T-helper 1 cell treated with Interleukin-12 subunit alpha and Interleukin-12 subunit beta and Interleukin-4 antibody, amounts not matched to agents 30 μg/mL and 1 μg/mL, for 36 hours (primary cell): ENCODE measurements at regions not wholly inside any gene's neighbourhood (a gene's known extent, or its start where the extent isn't known, plus 50 kb on each side); places are given as distances from the start of the nearest gene placed in this dataset.
"Not testable (repeated sequence)": the region's sequence is repeated elsewhere in the genome, so short reads cannot be mapped to it uniquely, and the experiment has no call there.

Source experiments
- H3K27ac Mint-ChIP-seq: one replicate; pipeline ENCODE4 v1.8.0; 2021; ENCODE audit warnings: mild to moderate bottlenecking, mixed read lengths
- H3K27me3 Mint-ChIP-seq: one replicate; pipeline ENCODE4 v1.8.0; 2021; ENCODE audit warnings: low read depth, mixed read lengths
- H3K36me3 Mint-ChIP-seq: one replicate; pipeline ENCODE4 v1.8.0; 2021; ENCODE audit warnings: low read depth, mixed read lengths
- H3K4me1 Mint-ChIP-seq: one replicate; pipeline ENCODE4 v1.8.0; 2021; ENCODE audit warnings: low read depth, mixed read lengths
- H3K4me3 Mint-ChIP-seq: one replicate; pipeline ENCODE4 v1.8.0; 2021; ENCODE audit warnings: mild to moderate bottlenecking, moderate library complexity, mixed read lengths
- H3K9me3 Mint-ChIP-seq: one replicate; pipeline ENCODE4 v1.8.0; 2021; ENCODE audit warnings: mixed read lengths

DNA sequence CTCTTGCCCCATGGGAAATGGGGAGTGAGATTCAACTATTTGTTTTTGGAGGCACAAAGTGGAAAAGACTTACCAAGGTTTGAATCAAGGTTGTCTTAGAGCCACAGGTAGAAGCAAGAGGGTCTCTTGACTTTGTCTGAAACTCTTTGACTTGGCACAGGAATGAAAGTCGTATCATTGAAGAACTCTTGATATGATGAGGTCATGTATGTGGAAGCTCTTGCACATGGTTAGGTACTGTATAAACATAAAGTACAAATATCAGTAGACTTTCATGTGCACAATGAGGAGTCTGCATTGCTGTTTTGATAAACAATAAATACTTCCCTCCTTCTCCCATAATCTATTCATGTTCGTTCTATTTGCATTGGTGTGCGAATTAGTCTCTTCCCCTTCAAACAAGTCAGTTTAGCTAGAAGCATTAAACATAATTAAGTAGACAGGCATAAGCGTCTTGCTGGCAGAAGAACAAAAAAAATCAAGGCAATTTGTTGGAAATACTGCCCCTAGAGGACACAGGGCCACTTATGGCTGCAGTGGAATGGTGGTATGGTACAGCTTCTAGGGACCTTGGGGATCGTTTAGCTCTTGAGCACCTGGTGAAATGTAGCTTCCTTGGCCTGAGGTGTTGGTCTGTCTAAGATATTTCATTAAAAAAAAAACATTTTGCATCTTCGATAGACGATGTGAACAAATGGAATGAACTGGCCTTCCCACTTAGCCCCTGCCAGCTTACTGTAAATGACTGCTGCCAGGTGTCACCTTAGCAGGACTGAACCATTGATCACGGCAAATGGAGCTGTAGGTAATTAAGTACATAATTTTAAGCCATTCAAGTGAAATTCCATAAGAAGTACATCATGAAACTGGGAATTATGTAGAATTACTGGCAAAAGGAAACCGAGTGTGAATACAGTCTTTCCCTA is 218.0 kb upstream of the GALNT2 start:
- Mint-ChIP-seq H3K4me1 (no peaks in the 10 kb centered on the region), H3K9me3 (no peaks in the 10 kb centered on the region), H3K27ac (no peak overlapping the region), H3K4me3 (no peak overlapping the region), H3K36me3 (no peaks in the 10 kb centered on the region), H3K27me3 (peaks cover 29% of the 10 kb centered on the region)

DNA sequence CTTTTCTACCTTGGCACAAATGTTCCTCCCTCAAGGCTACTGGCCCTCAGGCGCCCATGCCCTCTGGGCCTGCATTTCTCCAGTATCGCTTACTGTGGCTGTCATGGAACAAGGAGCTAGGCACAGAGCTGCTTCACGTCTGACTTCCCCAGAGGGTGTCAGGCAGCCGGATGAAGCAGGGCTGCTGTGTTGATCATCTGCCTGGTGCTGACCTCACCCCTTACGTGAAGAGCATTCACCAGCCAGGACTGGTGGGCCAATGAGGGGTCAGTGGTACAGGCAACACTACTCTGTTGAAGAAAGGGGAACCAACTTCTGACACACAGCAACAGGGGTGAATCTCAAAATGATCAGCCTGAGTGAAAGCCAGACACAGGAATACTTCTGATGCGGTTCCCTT is 215.5 kb upstream of the GALNT2 start:
- no peaks in the 10 kb centered on the region for H3K36me3 Mint-ChIP-seq
- no peaks in the 10 kb centered on the region for H3K9me3 Mint-ChIP-seq
- H3K27ac Mint-ChIP-seq, result no peak overlapping the region
- peaks cover 12% of the 10 kb centered on the region for H3K27me3 Mint-ChIP-seq
- no peak overlapping the region for H3K4me3 Mint-ChIP-seq
- H3K4me1 Mint-ChIP-seq, result peaks cover 1% of the 10 kb centered on the region

DNA sequence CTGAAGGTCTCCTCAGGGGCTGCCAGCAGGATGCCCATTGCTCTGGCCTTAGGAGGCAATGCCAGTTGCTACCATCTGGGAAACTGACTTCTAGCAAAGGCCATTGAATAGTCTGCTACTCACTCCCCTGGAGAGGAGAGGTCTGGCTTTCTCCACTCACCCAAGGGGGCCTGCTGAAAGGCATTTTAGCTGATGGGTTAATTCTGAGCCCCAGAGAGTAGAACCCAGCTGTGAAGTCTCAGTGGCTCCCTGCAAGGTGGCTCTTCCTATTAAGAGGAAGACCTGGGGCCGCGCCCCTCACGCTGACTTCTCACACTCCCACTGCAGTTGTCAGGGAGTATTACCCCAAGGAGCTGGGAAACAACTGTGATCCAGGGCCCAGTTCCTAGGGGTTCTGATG is 213.3 kb upstream of the GALNT2 start:
- Mint-ChIP-seq H3K4me3 (no peak overlapping the region), H3K27ac (no peak overlapping the region), H3K4me1 (peaks cover 1% of the 10 kb centered on the region), H3K27me3 (peaks cover 12% of the 10 kb centered on the region), H3K36me3 (no peaks in the 10 kb centered on the region), H3K9me3 (no peaks in the 10 kb centered on the region)

DNA sequence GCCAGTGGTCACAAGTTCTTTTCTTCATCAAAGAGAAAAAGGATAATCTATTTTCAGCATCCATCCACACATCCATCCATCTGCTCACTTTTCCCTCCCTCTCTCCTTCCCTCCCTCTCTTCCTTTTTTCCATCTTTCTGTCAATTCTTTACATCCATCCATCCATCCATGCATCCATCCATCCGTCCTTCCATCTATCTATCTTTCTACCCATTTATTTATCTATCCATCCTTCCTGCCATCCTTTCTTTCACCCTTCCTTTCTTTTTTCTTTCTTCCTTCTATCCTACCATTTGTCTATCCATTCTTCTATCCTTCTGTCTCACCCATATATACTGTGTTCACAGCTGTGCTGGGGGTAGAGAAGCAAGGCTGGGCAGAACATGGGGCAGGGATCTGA is 212.4 kb upstream of the GALNT2 start:
- H3K4me3 Mint-ChIP-seq, result no peak overlapping the region
- H3K36me3 Mint-ChIP-seq, result no peaks in the 10 kb centered on the region
- H3K27me3 Mint-ChIP-seq, result peaks cover 7% of the 10 kb centered on the region
- H3K9me3 Mint-ChIP-seq, result no peaks in the 10 kb centered on the region
- no peak overlapping the region for H3K27ac Mint-ChIP-seq
- H3K4me1 Mint-ChIP-seq, result peaks cover 1% of the 10 kb centered on the region

DNA sequence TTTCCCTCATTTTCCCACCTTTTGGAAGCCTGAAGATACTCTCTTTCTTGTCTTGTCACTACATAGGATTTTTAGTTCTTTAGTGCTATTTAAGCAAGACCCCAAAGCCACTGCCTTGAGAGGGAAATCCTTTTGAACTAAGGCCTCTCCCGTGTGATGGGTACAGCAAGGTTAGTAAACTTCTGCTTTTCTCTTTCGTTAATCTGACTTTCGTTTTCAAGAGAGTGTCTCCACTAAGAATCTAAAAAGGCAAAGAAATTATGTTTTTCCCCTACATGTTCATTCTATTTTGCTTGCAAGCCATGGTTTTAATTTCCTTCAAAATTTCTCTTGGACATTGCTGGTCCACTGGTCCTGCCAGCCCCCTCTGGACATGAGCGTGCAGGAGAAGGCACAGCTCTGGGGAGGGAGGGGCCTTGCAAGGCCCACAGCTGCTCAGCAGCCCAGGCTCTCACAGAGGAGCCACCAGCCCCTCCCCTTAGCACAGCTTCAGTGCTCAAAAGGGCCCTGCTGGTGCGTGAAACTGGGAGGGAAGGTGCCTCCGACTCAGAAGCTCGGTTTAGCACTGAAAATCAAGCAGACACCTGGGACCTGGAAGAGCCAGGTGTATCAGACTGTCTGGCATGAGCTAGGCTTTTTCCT is 210.9 kb upstream of the GALNT2 start:
- H3K9me3 Mint-ChIP-seq, result no peaks in the 10 kb centered on the region
- peaks cover 1% of the 10 kb centered on the region for H3K4me1 Mint-ChIP-seq
- H3K36me3 Mint-ChIP-seq, result no peaks in the 10 kb centered on the region
- H3K27ac Mint-ChIP-seq, result no peak overlapping the region
- peak overlapping the region; percentile 68 for H3K4me3 Mint-ChIP-seq
- H3K27me3 Mint-ChIP-seq, result peaks cover 4% of the 10 kb centered on the region

DNA sequence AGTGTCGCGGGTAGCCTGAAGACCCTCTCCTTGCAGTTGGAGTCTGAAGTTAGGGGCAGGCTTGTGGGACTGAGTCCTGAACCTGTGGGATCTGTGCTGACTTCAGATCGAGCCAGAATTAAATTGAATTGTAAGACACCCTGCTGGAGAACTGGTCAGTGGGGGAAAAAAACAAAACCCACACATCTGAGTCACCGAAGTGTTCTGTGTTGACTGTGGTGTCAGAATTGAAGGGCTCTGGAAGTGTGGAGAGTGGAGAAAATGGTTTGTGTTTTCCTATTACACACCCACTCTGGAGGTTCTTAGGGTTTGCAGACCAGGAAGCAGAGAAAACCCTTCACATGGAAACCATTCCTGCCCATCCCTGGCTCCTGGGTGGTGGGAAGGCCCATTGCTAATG is 209.5 kb upstream of the GALNT2 start:
- no peaks in the 10 kb centered on the region for H3K9me3 Mint-ChIP-seq
- H3K36me3 Mint-ChIP-seq, result no peaks in the 10 kb centered on the region
- H3K4me1 Mint-ChIP-seq, result peaks cover 1% of the 10 kb centered on the region
- no peak overlapping the region for H3K27ac Mint-ChIP-seq
- H3K4me3 Mint-ChIP-seq, result no peak overlapping the region
- peaks cover 4% of the 10 kb centered on the region for H3K27me3 Mint-ChIP-seq

DNA sequence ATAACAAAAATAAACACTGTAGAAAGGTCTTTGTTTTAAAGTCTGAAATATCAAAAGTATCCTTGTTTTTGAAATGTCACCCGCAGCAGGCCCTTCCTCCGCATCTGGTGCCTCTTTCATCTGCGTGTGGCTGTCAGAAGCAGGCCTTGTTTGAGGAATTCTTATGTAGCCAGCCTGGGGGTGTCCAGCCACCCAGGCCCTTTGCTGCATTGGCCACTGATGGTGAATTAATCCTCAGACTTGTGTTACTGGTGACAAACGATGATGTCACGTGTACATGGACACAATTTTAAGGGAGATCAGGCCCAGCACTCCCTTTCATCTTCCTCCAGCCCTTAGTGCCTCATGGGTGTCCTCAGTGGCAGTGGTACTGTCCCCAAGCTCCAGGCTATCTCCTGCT is 208.0 kb upstream of the GALNT2 start:
- Mint-ChIP-seq H3K36me3 (no peaks in the 10 kb centered on the region), H3K27me3 (peaks cover 4% of the 10 kb centered on the region), H3K9me3 (no peaks in the 10 kb centered on the region), H3K4me3 (no peak overlapping the region), H3K27ac (no peak overlapping the region), H3K4me1 (peaks cover 1% of the 10 kb centered on the region)

DNA sequence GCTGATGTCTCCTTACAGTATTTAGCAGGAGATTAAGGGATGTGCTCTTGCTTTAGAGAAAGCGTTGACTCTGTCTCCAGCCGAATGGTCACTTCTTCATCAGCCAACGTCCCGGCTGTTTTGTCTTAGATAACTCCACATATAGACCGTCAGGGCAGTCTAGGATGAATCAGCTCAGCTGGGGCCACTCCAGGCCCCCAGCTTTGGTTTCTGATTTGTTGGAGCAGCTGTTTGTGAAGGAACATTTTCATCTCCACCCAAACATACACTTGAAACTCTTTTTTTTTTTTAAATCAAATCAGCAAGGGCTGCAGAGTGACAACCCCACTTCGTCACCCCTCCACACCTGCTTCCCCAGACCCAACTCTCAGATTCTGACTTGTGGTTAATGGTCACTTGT is 206.1 kb upstream of the GALNT2 start:
- Mint-ChIP-seq H3K27me3 (no peaks in the 10 kb centered on the region), H3K27ac (no peak overlapping the region), H3K4me3 (no peak overlapping the region), H3K36me3 (no peaks in the 10 kb centered on the region), H3K4me1 (peaks cover 1% of the 10 kb centered on the region), H3K9me3 (no peaks in the 10 kb centered on the region)

DNA sequence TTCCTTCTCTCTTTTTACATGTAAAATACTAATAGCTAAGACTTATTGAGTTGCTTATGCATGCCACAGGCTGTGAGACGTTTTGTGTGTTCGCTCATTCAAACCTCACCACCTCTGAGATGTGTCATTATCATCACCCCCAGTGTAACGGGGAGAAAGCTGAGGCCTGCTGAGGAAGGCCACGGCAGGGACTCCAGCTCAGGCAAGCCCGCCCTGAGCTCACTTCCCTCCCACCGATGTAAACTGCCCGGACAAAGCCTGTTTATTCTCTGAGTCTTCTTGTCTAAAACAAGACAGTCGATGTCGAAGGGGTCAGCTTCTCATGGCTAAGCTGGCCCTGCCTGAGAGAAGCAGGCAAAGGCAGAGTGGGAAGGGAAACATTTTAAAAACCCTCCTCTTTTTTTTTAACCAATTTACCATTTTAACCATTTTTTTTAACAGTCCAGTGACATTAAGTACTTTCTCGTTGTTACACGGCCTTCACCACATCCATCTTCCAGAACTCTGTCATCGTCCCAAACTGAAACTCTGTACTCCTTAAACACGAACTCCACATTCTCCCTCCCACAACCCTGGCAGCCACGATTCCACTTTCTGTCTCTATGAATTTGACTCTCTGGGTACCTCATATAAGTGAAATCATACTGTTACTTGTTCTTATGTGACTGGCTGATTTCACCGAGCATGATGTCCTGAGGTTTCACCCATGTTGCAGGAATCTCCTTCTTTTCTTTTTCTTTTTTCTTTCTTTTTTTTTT is 204.8 kb upstream of the GALNT2 start:
- H3K27me3 Mint-ChIP-seq, result no peaks in the 10 kb centered on the region
- H3K36me3 Mint-ChIP-seq, result no peaks in the 10 kb centered on the region
- no peaks in the 10 kb centered on the region for H3K4me1 Mint-ChIP-seq
- no peak overlapping the region for H3K27ac Mint-ChIP-seq
- no peaks in the 10 kb centered on the region for H3K9me3 Mint-ChIP-seq
- no peak overlapping the region for H3K4me3 Mint-ChIP-seq

DNA sequence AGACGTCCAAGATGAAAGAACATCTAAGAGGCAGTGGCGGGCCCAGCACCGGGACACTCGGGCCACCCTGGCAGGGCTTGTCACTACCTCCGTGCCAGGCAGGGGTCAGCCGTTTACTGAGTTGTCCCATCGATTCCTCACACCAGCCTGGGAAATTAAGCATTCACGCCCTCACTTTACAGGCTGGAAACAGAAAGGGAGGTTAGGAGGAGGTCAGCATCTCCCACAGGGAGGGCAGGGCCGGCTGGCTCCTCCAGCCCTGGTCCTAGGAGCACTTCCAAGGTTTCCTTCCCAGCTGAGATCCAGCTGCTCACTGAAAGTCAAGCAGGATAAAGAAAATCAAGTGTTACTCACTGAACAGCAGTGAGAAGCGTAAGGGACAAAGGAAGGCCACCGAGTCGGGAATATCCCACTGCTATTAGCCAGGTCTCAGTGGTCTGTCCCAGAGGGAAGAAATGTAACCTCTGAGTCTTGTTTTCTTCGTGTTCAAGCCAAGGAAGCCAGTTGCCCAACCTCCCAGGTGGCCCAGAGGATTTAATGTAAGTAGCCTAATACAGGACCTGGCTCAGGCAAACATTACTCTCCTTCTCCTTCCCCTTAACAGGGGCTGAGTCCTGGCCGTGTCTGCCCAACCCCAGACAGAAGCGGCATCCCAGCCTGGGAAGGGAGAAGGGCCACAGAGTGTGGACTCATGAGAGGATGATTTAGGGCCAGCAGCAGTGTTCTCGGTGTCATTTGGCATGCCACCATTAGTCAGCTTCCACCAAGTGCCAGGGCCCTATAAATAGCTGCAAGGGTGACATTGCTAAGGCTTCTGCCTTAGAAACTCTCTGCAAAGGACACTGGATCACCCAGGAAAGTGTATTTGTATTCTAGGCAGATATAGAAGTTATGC is 203.1 kb upstream of the GALNT2 start:
- Mint-ChIP-seq H3K4me3 (no peak overlapping the region), H3K27ac (no peak overlapping the region), H3K9me3 (no peaks in the 10 kb centered on the region), H3K4me1 (no peaks in the 10 kb centered on the region), H3K36me3 (no peaks in the 10 kb centered on the region), H3K27me3 (no peaks in the 10 kb centered on the region)

DNA sequence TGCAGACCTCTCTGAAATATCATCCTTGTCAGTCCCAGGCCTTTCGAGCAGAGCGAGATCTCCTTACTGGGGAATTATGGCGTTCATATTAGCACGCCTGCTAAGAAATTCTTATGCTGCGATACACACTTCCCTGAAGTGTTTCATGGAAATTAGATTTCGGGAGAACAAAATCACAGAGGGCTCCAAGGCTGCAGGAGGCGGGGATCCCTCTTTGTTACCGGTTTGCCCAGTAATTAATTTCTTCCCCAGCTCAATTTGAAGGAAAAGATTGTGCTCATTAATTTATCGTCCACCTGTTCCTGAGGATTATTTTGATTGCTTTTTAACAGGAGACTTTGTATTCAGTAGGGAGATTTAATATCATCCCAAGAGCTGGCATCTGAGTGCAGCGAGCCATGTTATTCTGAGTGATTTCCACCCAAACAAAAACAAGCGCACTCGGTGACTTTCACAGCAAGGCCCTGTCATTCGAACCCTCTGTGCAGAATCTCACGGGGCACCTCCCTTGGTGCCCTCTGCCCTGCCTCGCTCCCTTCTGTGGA is 202.3 kb upstream of the GALNT2 start:
- Mint-ChIP-seq H3K27me3 (no peaks in the 10 kb centered on the region), H3K36me3 (no peaks in the 10 kb centered on the region), H3K27ac (no peak overlapping the region), H3K9me3 (no peaks in the 10 kb centered on the region), H3K4me3 (no peak overlapping the region), H3K4me1 (no peaks in the 10 kb centered on the region)

DNA sequence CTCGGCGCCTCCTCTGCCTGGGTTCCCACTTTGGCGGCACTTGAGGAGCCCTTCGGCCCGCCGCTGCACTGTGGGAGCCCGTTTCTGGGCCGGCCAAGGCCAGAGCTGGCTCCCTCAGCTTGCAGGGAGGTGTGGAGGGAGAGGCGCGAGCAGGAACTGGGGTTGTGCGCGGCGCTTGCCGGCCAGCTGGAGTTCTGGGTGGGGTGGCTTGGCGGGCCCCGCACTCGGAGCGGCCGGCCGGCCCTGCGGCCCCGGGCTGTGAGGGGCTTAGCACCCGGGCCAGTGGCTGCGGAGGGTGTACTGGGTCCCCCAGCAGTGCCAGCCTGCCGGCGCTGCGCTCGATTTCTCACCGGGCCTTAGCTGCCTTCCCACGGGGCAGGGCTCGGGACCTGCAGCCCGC is 201.7 kb upstream of the GALNT2 start:
- H3K27ac Mint-ChIP-seq, H3K4me1 Mint-ChIP-seq, H3K9me3 Mint-ChIP-seq, H3K27me3 Mint-ChIP-seq, H3K4me3 Mint-ChIP-seq, H3K36me3 Mint-ChIP-seq: not testable (repeated sequence)

DNA sequence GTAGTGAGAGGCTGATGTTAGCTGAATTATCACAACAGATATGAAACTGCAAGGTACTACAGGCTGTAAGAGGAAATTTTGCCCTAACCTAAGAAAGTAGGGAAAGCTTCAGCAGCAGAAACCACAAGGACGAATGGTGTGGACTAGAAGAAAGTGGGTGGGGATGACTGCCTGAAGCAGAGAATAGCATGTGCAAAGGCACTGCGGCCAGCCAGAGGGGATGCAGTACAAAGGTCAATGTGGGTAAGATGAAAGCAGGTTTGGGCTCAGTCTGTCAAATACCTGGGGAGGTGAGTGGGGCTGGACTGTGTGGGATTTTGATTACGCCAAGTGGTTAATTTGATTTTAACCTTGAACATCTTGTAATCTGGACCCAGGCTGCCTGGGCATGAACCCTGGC is 199.3 kb upstream of the GALNT2 start:
- H3K36me3 Mint-ChIP-seq, result no peaks in the 10 kb centered on the region
- H3K9me3 Mint-ChIP-seq, result no peaks in the 10 kb centered on the region
- H3K27ac Mint-ChIP-seq, result no peak overlapping the region
- H3K27me3 Mint-ChIP-seq, result no peaks in the 10 kb centered on the region
- no peak overlapping the region for H3K4me3 Mint-ChIP-seq
- no peaks in the 10 kb centered on the region for H3K4me1 Mint-ChIP-seq

DNA sequence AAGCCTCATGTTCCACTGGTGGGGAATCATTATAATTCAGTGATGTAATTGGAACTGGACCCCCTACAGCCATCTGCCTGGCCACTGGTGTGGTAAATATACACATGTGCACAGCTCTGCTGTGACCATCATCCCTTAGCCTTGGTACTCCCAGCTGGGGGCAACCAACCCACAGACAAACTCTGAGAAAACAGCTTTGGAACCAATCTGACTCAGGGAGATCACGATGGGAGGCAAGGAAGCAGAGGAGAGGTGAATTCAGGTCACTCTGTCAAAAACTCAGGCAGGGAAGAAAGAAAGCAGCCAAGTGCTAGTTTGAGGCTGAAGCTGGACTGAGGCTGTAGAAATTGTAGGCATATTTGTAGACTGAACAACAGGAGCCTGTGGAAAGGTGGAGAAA is 197.8 kb upstream of the GALNT2 start:
- H3K4me1 Mint-ChIP-seq, result no peaks in the 10 kb centered on the region
- no peak overlapping the region for H3K27ac Mint-ChIP-seq
- no peaks in the 10 kb centered on the region for H3K27me3 Mint-ChIP-seq
- H3K9me3 Mint-ChIP-seq, result no peaks in the 10 kb centered on the region
- H3K4me3 Mint-ChIP-seq, result no peak overlapping the region
- H3K36me3 Mint-ChIP-seq, result no peaks in the 10 kb centered on the region
